Renal cortex interstitium (tissue), 11 donors: ENCODE measurements at regions not wholly inside any gene's neighbourhood (a gene's known extent, or its start where the extent isn't known, plus 50 kb on each side); places are given as distances from the start of the nearest gene placed in this dataset.
"Not testable (repeated sequence)": the region's sequence is repeated elsewhere in the genome, so short reads cannot be mapped to it uniquely, and the experiment has no call there.

ENCODE experiments used
- DNase-seq, 11 donors: peaks; one replicate each; pipeline ENCODE4 v3.0.0-alpha.2; 2013; ENCODE audit warnings: low read depth in 9 of 11, low spot score in 4 of 11; ENCODE audit errors: extremely low read depth in 1 of 11

GRCh38 chr20:48396981-48397861, 430.6 kb downstream of the PREX1 start:
- DNase-seq, result not testable (repeated sequence)

GRCh38 chr20:48395816-48396546, 431.8 kb downstream of the PREX1 start:
- no peak for DNase-seq

GRCh38 chr20:48394415-48395081, 433.3 kb downstream of the PREX1 start:
- DNase-seq, result no peak

GRCh38 chr20:48393737-48394314, 434.0 kb downstream of the PREX1 start:
- DNase-seq, result no peak

- no peak for DNase-seq
Measured at GRCh38 chr20:48393311-48393685, 434.5 kb downstream of the PREX1 start.

GRCh38 chr20:48392407-48393310, 435.1 kb downstream of the PREX1 start:
- DNase-seq, result no peak

GRCh38 chr20:48390981-48391380, 436.8 kb downstream of the PREX1 start:
- DNase-seq, result no peak

- DNase-seq, result no peak
Measured at GRCh38 chr20:48387675-48388074, 440.1 kb downstream of the PREX1 start.

- no peak for DNase-seq
Measured at GRCh38 chr20:48385527-48385926, 442.3 kb downstream of the PREX1 start.

GRCh38 chr20:48385114-48385513, 442.7 kb downstream of the PREX1 start:
- no peak for DNase-seq

- no peak for DNase-seq
Measured at GRCh38 chr20:48384147-48384818, 443.5 kb downstream of the PREX1 start.

- no peak for DNase-seq
Measured at GRCh38 chr20:48383252-48383651, 444.5 kb downstream of the PREX1 start.

- no peak for DNase-seq
Measured at GRCh38 chr20:48382304-48382703, 445.5 kb downstream of the PREX1 start.

- DNase-seq, result no peak
Measured at GRCh38 chr20:48381353-48382120, 446.3 kb downstream of the PREX1 start.

GRCh38 chr20:48380661-48381060, 447.1 kb downstream of the PREX1 start:
- no peak for DNase-seq

GRCh38 chr20:48378976-48379675, 448.7 kb downstream of the PREX1 start:
- DNase-seq, result no peak

- no peak for DNase-seq
Measured at GRCh38 chr20:48377940-48378339, 449.9 kb downstream of the PREX1 start.
